Stimulated activated CD4-positive, alpha-beta T cell treated with anti-CD3 and anti-CD28 coated beads, TNF-alpha, amount 100 ng/mL, for 4 hours (primary cell): ENCODE measurements at regions not wholly inside any gene's neighbourhood (a gene's known extent, or its start where the extent isn't known, plus 50 kb on each side); places are given as distances from the start of the nearest gene placed in this dataset.

Experiments used
- DNase-seq, 3 experiments: peaks; one replicate each; pipeline ENCODE4 v3.0.0-alpha.2; 2020; ENCODE audit warnings: low read depth in 3 of 3

DNA sequence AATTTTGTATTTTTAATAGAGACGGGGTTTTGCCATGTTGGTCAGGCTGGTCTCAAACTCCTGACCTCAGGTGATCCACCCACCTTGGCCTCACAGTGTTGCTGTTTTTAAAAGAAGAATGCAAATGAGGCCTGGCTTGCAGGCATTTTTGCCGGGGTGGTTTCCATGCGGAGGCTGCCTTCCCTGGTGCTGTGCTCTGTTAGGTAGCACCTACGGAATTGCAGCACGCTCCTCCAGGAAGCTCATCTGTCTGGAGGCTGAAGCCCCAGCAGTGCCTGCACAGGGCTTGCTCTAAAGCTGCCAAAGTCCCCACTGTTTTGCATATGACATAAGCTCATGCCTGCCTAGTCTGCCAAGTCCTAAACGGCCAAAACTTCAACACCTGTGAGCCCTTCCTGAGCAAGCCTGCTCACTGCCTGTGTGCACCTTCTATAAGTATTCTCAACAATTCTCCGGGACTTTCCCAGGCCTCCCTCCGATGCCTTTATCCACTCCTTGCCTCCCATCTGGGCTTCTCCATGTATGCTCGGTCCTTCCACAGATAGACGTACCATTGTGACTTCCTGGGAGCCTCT is 551.3 kb upstream of the RAB6C start:
- DNase-seq: no peak

- DNase-seq: no peak
These were observed 548.6 kb upstream of the RAB6C start for GRCh38 chr2:129430911-129431310.

- DNase-seq: no peak
These were observed 547.6 kb upstream of the RAB6C start for GRCh38 chr2:129431881-129432280.

DNA sequence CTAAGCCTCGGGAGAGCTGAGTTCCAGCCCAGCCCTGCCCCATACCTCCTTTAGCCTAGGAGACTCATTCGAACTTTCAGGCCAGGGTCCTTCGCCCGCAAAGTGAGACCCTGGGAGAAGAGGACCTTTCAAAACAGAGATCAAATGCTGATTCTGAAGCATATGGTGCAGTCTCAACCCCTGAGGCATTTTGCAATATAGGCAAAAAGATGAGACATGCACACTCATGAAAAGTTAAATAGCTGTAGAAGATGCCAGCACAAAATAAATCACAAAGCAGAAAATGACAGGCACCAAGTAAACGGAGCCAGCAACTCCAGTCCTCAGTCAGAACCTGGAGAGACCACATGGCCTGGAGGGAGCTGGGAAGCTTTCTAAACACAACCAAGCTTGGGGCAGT is 542.7 kb upstream of the RAB6C start:
- no peak for DNase-seq

DNA sequence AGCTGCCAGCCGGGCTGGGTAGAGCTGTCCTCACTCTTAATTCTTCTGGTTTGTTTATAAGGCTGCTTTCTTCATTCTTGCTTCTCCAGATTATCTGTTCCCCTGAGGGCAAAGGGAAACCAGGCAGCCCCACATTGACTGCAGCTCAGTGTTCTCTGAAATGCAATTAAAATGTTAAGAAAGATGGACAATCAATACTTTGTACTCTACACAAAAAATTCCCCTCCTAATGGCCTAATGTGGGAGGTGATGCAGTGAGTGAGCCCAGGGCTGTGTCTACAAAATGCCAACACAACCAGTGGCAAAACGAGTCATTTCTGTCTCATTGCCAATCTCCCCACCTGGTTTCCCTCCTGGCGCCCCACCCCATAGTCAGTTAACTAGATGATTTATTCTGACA is 541.7 kb upstream of the RAB6C start:
- DNase-seq: no peak

DNA sequence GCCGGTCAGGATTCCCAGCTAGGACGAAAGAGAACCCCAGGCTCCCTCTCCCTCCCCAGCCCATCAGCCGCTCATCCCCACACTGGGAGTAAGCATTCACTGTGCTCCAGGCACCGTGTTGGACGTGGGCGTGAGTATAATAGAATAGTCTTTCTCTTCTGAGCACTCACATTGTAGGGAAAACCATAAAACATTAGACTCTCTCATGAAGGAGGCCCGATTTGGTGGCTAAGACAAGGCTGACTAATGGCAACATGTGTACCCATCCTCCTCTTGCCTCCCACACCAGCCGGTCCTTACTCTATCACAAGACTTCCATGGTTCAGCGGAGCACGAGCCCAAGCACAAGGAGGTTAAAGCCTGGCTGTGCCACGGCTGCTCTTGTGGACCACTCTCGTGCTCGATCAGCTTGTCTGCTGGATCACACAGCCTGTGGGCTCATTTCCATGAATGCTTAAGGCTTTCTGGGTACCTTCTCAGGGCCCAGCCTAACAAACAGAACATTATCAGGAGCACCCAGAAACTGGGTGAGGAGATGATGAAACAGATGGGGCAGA is 540.9 kb upstream of the RAB6C start:
- no peak for DNase-seq

- no peak for DNase-seq
These were observed 539.8 kb upstream of the RAB6C start for GRCh38 chr2:129439406-129440302.

- DNase-seq: no peak
These were observed 537.9 kb upstream of the RAB6C start for GRCh38 chr2:129441610-129442009.

- DNase-seq: no peak
These were observed 536.1 kb upstream of the RAB6C start for GRCh38 chr2:129443235-129443864.

DNA sequence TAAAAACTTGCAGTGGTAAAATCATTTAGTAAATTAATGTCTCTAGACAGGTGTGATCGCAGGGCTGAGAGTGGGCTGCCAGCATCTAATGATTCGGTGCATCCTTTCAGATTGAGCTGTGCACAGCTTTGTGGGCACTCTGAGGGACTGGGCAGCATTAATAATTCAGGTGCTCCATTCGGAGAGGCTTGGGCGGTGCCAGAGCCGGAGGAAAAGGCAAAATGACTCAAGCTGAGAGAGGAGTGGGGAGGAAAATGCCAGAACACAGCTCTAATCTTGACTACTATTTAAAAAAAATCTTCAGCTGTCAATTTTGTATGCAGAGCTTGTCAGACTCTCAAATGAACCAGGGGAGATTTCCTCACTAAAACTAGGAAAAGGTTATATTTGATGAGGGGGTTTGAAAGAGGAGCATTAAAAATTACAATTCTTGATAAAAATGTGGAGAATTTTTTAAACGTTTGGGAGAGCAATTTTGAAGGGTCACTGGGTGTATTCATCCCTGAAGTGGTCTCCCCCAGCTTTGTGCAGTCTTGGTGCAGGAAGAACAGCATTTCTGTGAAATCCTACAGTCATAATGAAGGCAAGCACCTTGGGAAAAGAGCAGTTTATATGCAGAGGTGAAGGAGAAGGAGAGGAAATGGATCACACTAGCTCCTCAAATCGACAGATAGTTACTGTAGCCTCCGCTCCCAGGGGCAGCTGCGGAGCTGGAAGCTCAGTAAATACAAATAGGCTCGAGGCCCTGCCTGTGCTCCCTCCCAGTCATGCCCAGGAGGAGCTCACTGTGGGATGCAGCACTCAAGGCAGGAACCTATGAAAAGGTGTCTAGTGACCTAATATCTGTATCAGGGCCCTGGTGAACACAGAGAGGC is 535.4 kb upstream of the RAB6C start:
- DNase-seq: no peak

- no peak for DNase-seq
These were observed 534.7 kb upstream of the RAB6C start for GRCh38 chr2:129444751-129445150.

DNA sequence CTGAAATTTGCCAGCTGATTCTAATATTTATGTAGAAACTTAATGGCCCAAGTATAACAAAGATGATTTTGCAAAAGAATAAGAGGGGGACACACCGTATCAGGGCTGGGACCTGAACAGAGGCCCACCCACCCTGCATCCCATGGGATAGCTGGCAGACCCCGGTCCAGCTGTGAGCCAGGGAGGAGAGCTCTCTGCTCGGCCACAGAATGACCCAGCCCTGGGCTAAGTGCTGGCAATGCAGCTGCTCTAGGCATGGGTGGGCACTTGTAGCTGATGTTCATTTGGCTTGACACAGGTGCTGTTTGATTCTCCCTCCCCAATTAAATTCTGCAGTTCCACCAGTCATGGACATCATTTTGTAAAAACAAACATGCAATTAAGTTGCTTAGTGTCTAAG is 522.8 kb upstream of the RAB6C start:
- no peak for DNase-seq

DNA sequence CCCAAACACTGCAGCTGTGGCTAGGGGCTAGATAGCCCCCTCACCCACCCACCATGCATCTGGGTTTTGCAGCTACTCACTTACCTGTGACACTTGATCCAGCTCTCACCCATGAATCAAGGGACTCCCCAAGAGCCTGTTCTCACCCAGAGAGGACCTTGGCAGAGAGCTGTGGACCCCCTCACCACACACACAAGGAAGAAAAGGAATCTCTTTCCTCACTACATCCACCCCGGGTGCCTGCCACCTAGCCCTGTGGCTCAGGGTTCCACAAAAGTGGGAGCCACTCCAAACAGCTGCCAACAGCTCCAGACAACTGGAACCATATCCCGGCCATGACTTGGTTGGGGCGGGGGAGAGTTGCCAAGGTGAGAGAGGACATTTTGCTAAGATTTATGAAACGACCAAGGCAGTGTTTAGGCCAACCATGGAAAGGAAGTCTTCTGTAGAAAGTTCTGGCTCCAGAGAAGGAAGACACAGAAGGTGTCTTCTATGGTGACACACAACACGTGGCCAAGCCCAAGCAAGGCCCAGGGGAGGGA is 522.1 kb upstream of the RAB6C start:
- no peak for DNase-seq

DNA sequence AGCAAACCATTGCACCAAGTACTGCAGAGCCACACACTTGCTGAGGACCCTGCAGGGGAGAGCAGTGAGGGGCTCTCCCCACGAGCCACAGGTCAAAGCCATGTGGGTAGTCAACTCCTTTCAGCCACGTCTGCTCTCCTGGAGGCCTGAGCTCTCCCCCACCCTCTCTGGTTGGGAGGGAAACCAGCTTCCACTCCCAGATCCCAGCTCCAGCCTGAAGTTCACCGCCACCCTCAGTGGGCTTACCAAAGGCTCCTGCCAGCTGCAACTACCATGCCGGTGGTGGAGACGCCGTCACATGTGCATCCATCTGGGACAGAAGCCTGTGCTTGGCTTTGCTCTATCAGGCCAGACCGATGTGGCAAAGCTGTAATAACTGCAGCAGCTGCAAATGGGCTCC is 521.5 kb upstream of the RAB6C start:
- DNase-seq: no peak

GRCh38 chr2:129458436-129458835 is 521.0 kb upstream of the RAB6C start:
- DNase-seq: no peak

DNA sequence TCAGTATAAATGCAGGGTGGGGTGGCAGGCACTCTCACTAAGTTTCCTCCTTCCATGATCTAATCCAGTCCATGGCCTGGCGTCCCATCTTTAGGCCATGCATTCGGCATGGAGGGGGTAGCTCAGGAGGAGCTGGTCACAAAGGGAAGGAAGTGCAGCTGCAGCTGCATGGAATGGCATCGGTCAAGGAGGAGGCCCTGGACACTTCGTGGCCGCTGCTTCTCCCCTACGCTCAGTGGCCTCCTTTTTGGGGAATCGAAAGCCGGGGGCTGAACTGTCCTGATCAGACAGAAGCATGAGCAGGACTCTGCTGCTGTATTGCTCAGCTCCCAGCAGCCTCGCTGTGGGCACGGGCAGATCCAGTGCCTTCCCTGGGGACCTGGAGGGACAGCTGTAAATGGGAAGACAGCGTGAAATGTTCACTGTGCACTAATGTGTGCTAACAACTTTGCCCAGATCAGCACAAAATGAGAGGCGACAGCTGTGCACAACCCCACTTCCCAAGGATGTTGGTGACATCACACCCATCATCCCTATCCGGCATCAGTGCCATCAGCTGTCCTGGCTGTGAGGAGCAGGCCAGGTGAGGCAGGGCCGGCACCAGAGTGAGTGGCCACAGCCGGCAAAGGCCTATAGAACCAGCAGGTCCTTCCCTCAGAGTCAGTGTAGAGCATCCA is 520.1 kb upstream of the RAB6C start:
- no peak for DNase-seq

DNA sequence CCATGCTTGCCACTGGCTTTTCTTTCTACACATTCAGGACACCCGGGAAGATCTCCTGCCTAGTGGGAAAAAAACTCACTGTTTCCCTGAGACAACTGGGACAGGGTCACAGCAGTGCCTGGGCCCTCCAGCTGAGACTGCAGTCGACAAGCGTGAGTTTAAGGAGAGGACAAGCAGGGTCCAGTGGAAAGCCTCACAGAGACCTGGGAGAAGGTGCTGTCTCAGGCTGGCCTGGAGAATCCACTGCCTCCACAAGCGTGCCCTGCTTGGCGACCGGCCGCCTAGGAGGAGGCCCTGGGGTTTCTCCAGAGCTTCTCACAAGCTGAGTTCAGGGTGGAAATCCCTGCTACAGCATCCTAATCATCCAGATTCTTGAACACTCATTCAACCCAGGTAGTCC is 519.6 kb upstream of the RAB6C start:
- no peak for DNase-seq

GRCh38 chr2:129460299-129461198 is 518.9 kb upstream of the RAB6C start:
- no peak for DNase-seq

DNA sequence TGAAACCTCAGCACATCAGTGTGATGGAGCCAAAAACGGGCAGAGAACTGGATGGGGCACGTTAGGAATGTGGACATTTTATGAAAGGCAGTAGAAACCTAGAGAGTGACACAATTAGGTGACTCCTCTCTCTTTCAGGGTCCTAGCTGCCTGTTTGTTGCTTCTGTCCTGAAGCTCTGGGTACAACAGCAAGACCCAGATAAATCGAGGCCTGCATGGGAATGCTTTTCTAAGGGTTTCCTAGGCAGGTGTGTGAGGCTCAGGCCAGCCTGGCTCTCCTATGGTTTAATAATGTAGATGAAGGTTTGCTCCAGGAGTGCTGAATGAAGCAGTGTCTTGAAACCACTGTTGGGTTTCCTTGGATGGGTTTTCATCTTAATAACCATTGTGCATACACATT is 517.1 kb upstream of the RAB6C start:
- no peak for DNase-seq

DNA sequence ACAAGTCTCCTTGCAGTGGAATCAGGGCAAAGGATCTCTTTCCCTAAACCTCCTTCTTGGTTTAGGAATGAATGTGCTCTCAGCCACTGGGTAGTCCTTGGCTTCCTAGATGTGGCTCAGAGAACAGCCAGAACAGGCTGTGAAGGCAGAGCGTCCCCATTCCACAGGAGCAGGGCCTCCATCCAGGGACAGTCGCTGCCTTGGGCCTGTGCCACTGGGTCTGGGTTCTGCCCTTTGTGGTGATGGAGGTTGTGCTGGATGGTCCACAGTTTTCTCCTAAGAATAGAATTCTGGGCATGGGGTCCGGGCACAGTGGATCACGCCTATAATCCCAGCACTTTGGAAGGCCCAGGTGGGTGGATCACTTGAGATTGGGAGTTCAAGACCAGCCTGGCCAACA is 516.5 kb upstream of the RAB6C start:
- DNase-seq: no peak
